Adrenal gland (tissue), 9 donors: ENCODE measurements at regions not wholly inside any gene's neighbourhood (a gene's known extent, or its start where the extent isn't known, plus 50 kb on each side); places are given as distances from the start of the nearest gene placed in this dataset.

Experiments
- DNase-seq, 7 donors: peaks; one replicate each; pipeline ENCODE4 v3.0.0-alpha.2; 2019 to 2020
- H3K27ac ChIP-seq, 5 donors: fragments of 200-600 bp; sonication (generic) in 4 of 5; 1 replicate in 3 of 5; 2 replicates in 2 of 5; pipeline versions ENCODE4 v1.5.1 to v1.8.0; 2016 to 2020; ENCODE audit warnings: mild to moderate bottlenecking in 1 of 5
- H3K27me3 ChIP-seq: fragments of 200-600 bp; 2 replicates; pipeline ENCODE4 v1.8.0; 2021
- H3K36me3 ChIP-seq, 2 donors: fragments of 200-600 bp; replicated peaks in 1 of 2; 1 replicate in 1 of 2; 2 replicates in 1 of 2; pipeline versions ENCODE4 v1.5.1 to v1.8.0; 2018 to 2022
- H3K4me1 ChIP-seq, 2 donors: fragments of 200-600 bp; replicated peaks in 1 of 2; 1 replicate in 1 of 2; 2 replicates in 1 of 2; pipeline versions ENCODE4 v1.5.1 to v1.8.0; 2018 to 2021
- H3K4me3 ChIP-seq, 4 donors: fragments of 200-600 bp; sonication (generic) in 3 of 4; one replicate each; pipeline ENCODE4 v1.5.1; 2016 to 2018
- H3K9me3 ChIP-seq, 3 donors: fragments of 200-600 bp; sonication (generic) in 1 of 3; replicated peaks in 1 of 3; 1 replicate in 2 of 3; 2 replicates in 1 of 3; pipeline versions ENCODE4 v1.5.1 to v1.8.0; 2016 to 2021
- CTCF ChIP-seq, 6 experiments: fragments of 450-650 bp in 4 of 6; fragments of 200-600 bp in 2 of 6; sonication (generic) in 1 of 6; IDR thresholded peaks; 1 replicate in 5 of 6; 2 replicates in 1 of 6; pipeline versions ENCODE4 v1.5.1 to v1.8.0; 2016 to 2021; ENCODE audit warnings: antibody characterized with exemption in 6 of 6, mild to moderate bottlenecking in 2 of 6, moderate library complexity in 1 of 6
- POLR2A ChIP-seq, 2 donors: fragments of 450-650 bp; IDR thresholded peaks; one replicate each; pipeline ENCODE4 v1.6.1; 2017; ENCODE audit warnings: antibody characterized with exemption in 2 of 2, mild to moderate bottlenecking in 2 of 2, moderate library complexity in 1 of 2
- WGBS, 4 donors: extraction: QIAGEN DNeasy Blood & Tissue Kit in 2 of 4; methylation state at CpG; one replicate each; pipeline versions ENCODE4 v1.1.5 to v1.1.7; 2013 to 2017; 5-methylcytosine and 5-hydroxymethylcytosine counted together
- intact Hi-C, 2 donors: fragments of 100-400 bp; cut with DNase I; formaldehyde crosslinking; loops; one replicate each; pipeline versions ENCODE4 v1.14.1 to v1.15.0; 2022 to 2023
- donor health status: healthy with polysubstance abuse.
- donor health status: Bipolar disorder and iron deficiency.
- donor health status: DM: yes; HTN: yes; CAD: no.
- donor health status: DM: no; HTN: no; CAD: no.
- donor health status: DM: no; HTN: no; CAD: no.

GRCh38 chr11:70656252-70656651, 257.9 kb downstream of the CTTN start:
- H3K4me1 ChIP-seq = no peaks in the 10 kb centered on the region
- no peak for DNase-seq
- no peaks in the 10 kb centered on the region for H3K9me3 ChIP-seq
- WGBS, 4 donors = 69 to 88% (median 77%) methylated on average over 9 to 10 of the region's 10 CpGs
- no peaks in the 10 kb centered on the region for H3K36me3 ChIP-seq
- H3K27ac ChIP-seq = no peak overlapping the region
- no peak for TF ChIP-seq CTCF (IDR thresholded peaks at IDR 0.05)
- no peak for TF ChIP-seq POLR2A (IDR thresholded peaks at IDR 0.05)
- H3K4me3 ChIP-seq = no peak overlapping the region
- intact Hi-C loops = no loop called here
- peaks cover 3% of the 10 kb centered on the region for H3K27me3 ChIP-seq

- TF ChIP-seq POLR2A (IDR thresholded peaks at IDR 0.05) (no peak), CTCF (IDR thresholded peaks at IDR 0.05) (no peak)
- peaks cover 17% of the 10 kb centered on the region for H3K27me3 ChIP-seq
- no peaks in the 10 kb centered on the region for H3K9me3 ChIP-seq
- DNase-seq = no peak
- no peak overlapping the region for H3K27ac ChIP-seq
- H3K4me1 ChIP-seq = peaks cover 4 to 7% of the 10 kb centered on the region in 2 donors
- WGBS, 4 donors = 86 to 94% (median 90%) methylated on average over 11 to 14 of the region's 14 CpGs
- H3K36me3 ChIP-seq = no peaks in the 10 kb centered on the region
- intact Hi-C loops = no loop called here
- H3K4me3 ChIP-seq = no peak overlapping the region
Measured at GRCh38 chr11:70660059-70660888, 261.9 kb downstream of the CTTN start.

GRCh38 chr11:70660889-70661197, 262.5 kb downstream of the CTTN start:
- DNase-seq = no peak
- 83 to 93% (median 88%) methylated on average over 8 to 11 of the region's 11 CpGs for WGBS, 4 donors
- intact Hi-C loops = no loop called here
- no peak overlapping the region for H3K4me3 ChIP-seq
- no peaks in the 10 kb centered on the region for H3K9me3 ChIP-seq
- TF ChIP-seq CTCF (IDR thresholded peaks at IDR 0.05) = no peak
- no peak for TF ChIP-seq POLR2A (IDR thresholded peaks at IDR 0.05)
- peaks cover 4 to 7% of the 10 kb centered on the region in 2 donors for H3K4me1 ChIP-seq
- peaks cover 17% of the 10 kb centered on the region for H3K27me3 ChIP-seq
- no peaks in the 10 kb centered on the region for H3K36me3 ChIP-seq
- H3K27ac ChIP-seq = no peak overlapping the region

- intact Hi-C loops = no loop called here
- Histone ChIP-seq H3K27me3 (peaks cover 17% of the 10 kb centered on the region), H3K4me3 (peak overlapping the region in 2 of 4 donors; percentile 1 to 31), H3K9me3 (no peaks in the 10 kb centered on the region), H3K4me1 (peaks cover 4 to 7% of the 10 kb centered on the region in 2 donors), H3K27ac (peak overlapping the region in 1 of 5 donors; percentile 34), H3K36me3 (no peaks in the 10 kb centered on the region)
- DNase-seq = peak in 4 of 7 donors; percentile 3 to 65 (median 24)
- no peak for TF ChIP-seq CTCF (IDR thresholded peaks at IDR 0.05)
- no peak for TF ChIP-seq POLR2A (IDR thresholded peaks at IDR 0.05)
- 5 to 27% (median 11%) methylated on average over 24 to 54 of the region's 54 CpGs for WGBS, 4 donors
Measured at GRCh38 chr11:70661761-70662501, 263.6 kb downstream of the CTTN start.
